ENCODE measurements at regions not wholly inside any gene's neighbourhood (a gene's known extent, or its start where the extent isn't known, plus 50 kb on each side); places are given as distances from the start of the nearest gene placed in this dataset.

GRCh38 chr7:35524112-35524804 lies 170.7 kb downstream of the HERPUD2 start:
- DNase-seq (ENCODE audit: low read depth, low spot score), result no peak
- no peaks in the 10 kb centered on the region for H3K9me3 ChIP-seq (ENCODE audit: insufficient read depth, low read length)
- H3K9ac ChIP-seq (ENCODE audit: insufficient read length, low read depth), result no peak overlapping the region
- no peak overlapping the region for H3K4me3 ChIP-seq (ENCODE audit: insufficient read length, low read depth)
- TF ChIP-seq ZNF274 (IDR thresholded peaks at IDR 0.05; ENCODE audit: low read depth, low read length) (no peak), SUZ12 (IDR thresholded peaks at IDR 0.05; ENCODE audit: extremely low read depth, insufficient read depth, insufficient read length) (no peak), YY1 (IDR thresholded peaks at IDR 0.05; ENCODE audit: insufficient read depth, insufficient read length) (no peak)
- no peaks in the 10 kb centered on the region for H3K36me3 ChIP-seq (ENCODE audit: insufficient read depth, insufficient read length, low read length)
- no peaks in the 10 kb centered on the region for H3K4me1 ChIP-seq (ENCODE audit: insufficient read depth, insufficient read length)
- peaks cover 17% of the 10 kb centered on the region for H3K27me3 ChIP-seq (ENCODE audit: insufficient read depth, insufficient read length)

GRCh38 chr7:35523292-35523691 lies 171.6 kb downstream of the HERPUD2 start:
- no peaks in the 10 kb centered on the region for H3K36me3 ChIP-seq (ENCODE audit: insufficient read depth, insufficient read length, low read length)
- H3K4me3 ChIP-seq (ENCODE audit: insufficient read length, low read depth), result no peak overlapping the region
- peaks cover 17% of the 10 kb centered on the region for H3K27me3 ChIP-seq (ENCODE audit: insufficient read depth, insufficient read length)
- DNase-seq (ENCODE audit: low read depth, low spot score), result no peak
- no peaks in the 10 kb centered on the region for H3K9me3 ChIP-seq (ENCODE audit: insufficient read depth, low read length)
- no peak for TF ChIP-seq YY1 (IDR thresholded peaks at IDR 0.05; ENCODE audit: insufficient read depth, insufficient read length)
- no peak for TF ChIP-seq ZNF274 (IDR thresholded peaks at IDR 0.05; ENCODE audit: low read depth, low read length)
- TF ChIP-seq SUZ12 (IDR thresholded peaks at IDR 0.05; ENCODE audit: extremely low read depth, insufficient read depth, insufficient read length), result no peak
- no peaks in the 10 kb centered on the region for H3K4me1 ChIP-seq (ENCODE audit: insufficient read depth, insufficient read length)
- no peak overlapping the region for H3K9ac ChIP-seq (ENCODE audit: insufficient read length, low read depth)

- Histone ChIP-seq H3K4me3 (ENCODE audit: insufficient read length, low read depth) (no peak overlapping the region), H3K36me3 (ENCODE audit: insufficient read depth, insufficient read length, low read length) (no peaks in the 10 kb centered on the region), H3K4me1 (ENCODE audit: insufficient read depth, insufficient read length) (no peaks in the 10 kb centered on the region), H3K9ac (ENCODE audit: insufficient read length, low read depth) (no peak overlapping the region), H3K9me3 (ENCODE audit: insufficient read depth, low read length) (no peaks in the 10 kb centered on the region), H3K27me3 (ENCODE audit: insufficient read depth, insufficient read length) (peaks cover 17% of the 10 kb centered on the region)
- TF ChIP-seq SUZ12 (IDR thresholded peaks at IDR 0.05; ENCODE audit: extremely low read depth, insufficient read depth, insufficient read length), result no peak
- TF ChIP-seq YY1 (IDR thresholded peaks at IDR 0.05; ENCODE audit: insufficient read depth, insufficient read length), result no peak
- no peak for TF ChIP-seq ZNF274 (IDR thresholded peaks at IDR 0.05; ENCODE audit: low read depth, low read length)
- DNase-seq (ENCODE audit: low read depth, low spot score), result no peak
These were observed 172.2 kb downstream of the HERPUD2 start for GRCh38 chr7:35522697-35523096.

GRCh38 chr7:35521941-35522340 lies 173.0 kb downstream of the HERPUD2 start:
- no peak for DNase-seq (ENCODE audit: low read depth, low spot score)
- no peak for TF ChIP-seq YY1 (IDR thresholded peaks at IDR 0.05; ENCODE audit: insufficient read depth, insufficient read length)
- no peak for TF ChIP-seq ZNF274 (IDR thresholded peaks at IDR 0.05; ENCODE audit: low read depth, low read length)
- TF ChIP-seq SUZ12 (IDR thresholded peaks at IDR 0.05; ENCODE audit: extremely low read depth, insufficient read depth, insufficient read length), result no peak
- Histone ChIP-seq H3K4me3 (ENCODE audit: insufficient read length, low read depth) (no peak overlapping the region), H3K27me3 (ENCODE audit: insufficient read depth, insufficient read length) (peaks cover 17% of the 10 kb centered on the region), H3K36me3 (ENCODE audit: insufficient read depth, insufficient read length, low read length) (no peaks in the 10 kb centered on the region), H3K9me3 (ENCODE audit: insufficient read depth, low read length) (no peaks in the 10 kb centered on the region), H3K4me1 (ENCODE audit: insufficient read depth, insufficient read length) (no peaks in the 10 kb centered on the region), H3K9ac (ENCODE audit: insufficient read length, low read depth) (no peak overlapping the region)

GRCh38 chr7:35520810-35521625 lies 173.9 kb downstream of the HERPUD2 start:
- H3K9me3 ChIP-seq (ENCODE audit: insufficient read depth, low read length), result no peaks in the 10 kb centered on the region
- no peak overlapping the region for H3K9ac ChIP-seq (ENCODE audit: insufficient read length, low read depth)
- no peaks in the 10 kb centered on the region for H3K4me1 ChIP-seq (ENCODE audit: insufficient read depth, insufficient read length)
- H3K4me3 ChIP-seq (ENCODE audit: insufficient read length, low read depth), result no peak overlapping the region
- H3K27me3 ChIP-seq (ENCODE audit: insufficient read depth, insufficient read length), result peaks cover 17% of the 10 kb centered on the region
- DNase-seq (ENCODE audit: low read depth, low spot score), result no peak
- TF ChIP-seq YY1 (IDR thresholded peaks at IDR 0.05; ENCODE audit: insufficient read depth, insufficient read length) (no peak), ZNF274 (IDR thresholded peaks at IDR 0.05; ENCODE audit: low read depth, low read length) (no peak), SUZ12 (IDR thresholded peaks at IDR 0.05; ENCODE audit: extremely low read depth, insufficient read depth, insufficient read length) (no peak)
- no peaks in the 10 kb centered on the region for H3K36me3 ChIP-seq (ENCODE audit: insufficient read depth, insufficient read length, low read length)

GRCh38 chr7:35519971-35520809 lies 174.7 kb downstream of the HERPUD2 start:
- TF ChIP-seq YY1 (IDR thresholded peaks at IDR 0.05; ENCODE audit: insufficient read depth, insufficient read length), result no peak
- TF ChIP-seq SUZ12 (IDR thresholded peaks at IDR 0.05; ENCODE audit: extremely low read depth, insufficient read depth, insufficient read length), result no peak
- TF ChIP-seq ZNF274 (IDR thresholded peaks at IDR 0.05; ENCODE audit: low read depth, low read length), result no peak
- no peak overlapping the region for H3K4me3 ChIP-seq (ENCODE audit: insufficient read length, low read depth)
- H3K9ac ChIP-seq (ENCODE audit: insufficient read length, low read depth), result no peak overlapping the region
- no peaks in the 10 kb centered on the region for H3K36me3 ChIP-seq (ENCODE audit: insufficient read depth, insufficient read length, low read length)
- H3K9me3 ChIP-seq (ENCODE audit: insufficient read depth, low read length), result no peaks in the 10 kb centered on the region
- DNase-seq (ENCODE audit: low read depth, low spot score), result peak; percentile 74
- H3K4me1 ChIP-seq (ENCODE audit: insufficient read depth, insufficient read length), result no peaks in the 10 kb centered on the region
- peaks cover 17% of the 10 kb centered on the region for H3K27me3 ChIP-seq (ENCODE audit: insufficient read depth, insufficient read length)

Measured in NT2/D1 (cell line).